PC-3 (cell line): ENCODE measurements at regions not wholly inside any gene's neighbourhood (a gene's known extent, or its start where the extent isn't known, plus 50 kb on each side); places are given as distances from the start of the nearest gene placed in this dataset.

ENCODE experiments used
- EZH2 ChIP-seq: fragments of 300-600 bp; sonication (generic); IDR thresholded peaks from one replicate; pipeline ENCODE4 v1.6.1; 2017; ENCODE audit warnings: antibody characterized with exemption, mild to moderate bottlenecking, low read length; ENCODE audit not compliant: unreplicated experiment
- TF ChIP-seq, protein P1 (sequence below): fragments of 300-600 bp; sonication (generic); conservative IDR thresholded peaks from 2 replicates; pipeline ENCODE4 v1.5.1; 2017; ENCODE audit warnings: antibody characterized with exemption, low read depth, mild to moderate bottlenecking, low read length

DNA sequence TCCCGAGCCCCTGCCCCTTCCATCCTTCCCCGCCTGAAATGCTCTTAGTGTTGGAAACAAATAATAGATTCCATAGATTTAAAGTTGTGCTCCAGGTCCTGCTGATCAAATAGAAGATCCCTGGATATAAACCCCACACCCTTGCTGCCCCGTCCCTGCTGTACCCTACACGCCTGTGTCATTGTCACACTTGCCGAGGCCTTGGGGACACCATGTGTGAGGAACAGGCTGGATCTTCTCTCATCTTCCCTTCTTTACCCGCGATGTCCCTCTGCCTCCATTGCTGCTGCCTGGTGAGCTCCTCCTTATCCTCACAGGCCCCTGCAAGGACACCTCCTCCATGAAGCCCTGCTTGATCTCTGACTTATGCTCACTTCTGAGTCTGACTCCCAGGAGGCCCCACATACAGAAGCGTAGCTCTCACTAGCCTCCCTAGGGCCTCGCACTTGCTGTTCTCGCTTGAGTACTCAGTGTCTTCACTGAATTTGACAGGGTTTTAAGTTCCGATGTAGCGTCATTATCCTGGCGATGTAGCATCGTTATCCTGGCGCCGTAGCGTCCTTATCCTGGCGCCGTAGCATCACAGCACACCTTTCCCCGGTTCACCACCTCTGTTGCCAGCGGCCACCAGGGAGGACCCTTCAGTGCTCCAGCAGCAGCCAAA is 221.9 kb downstream of the NDUFA10 start:
- TF ChIP-seq, protein P1, sequence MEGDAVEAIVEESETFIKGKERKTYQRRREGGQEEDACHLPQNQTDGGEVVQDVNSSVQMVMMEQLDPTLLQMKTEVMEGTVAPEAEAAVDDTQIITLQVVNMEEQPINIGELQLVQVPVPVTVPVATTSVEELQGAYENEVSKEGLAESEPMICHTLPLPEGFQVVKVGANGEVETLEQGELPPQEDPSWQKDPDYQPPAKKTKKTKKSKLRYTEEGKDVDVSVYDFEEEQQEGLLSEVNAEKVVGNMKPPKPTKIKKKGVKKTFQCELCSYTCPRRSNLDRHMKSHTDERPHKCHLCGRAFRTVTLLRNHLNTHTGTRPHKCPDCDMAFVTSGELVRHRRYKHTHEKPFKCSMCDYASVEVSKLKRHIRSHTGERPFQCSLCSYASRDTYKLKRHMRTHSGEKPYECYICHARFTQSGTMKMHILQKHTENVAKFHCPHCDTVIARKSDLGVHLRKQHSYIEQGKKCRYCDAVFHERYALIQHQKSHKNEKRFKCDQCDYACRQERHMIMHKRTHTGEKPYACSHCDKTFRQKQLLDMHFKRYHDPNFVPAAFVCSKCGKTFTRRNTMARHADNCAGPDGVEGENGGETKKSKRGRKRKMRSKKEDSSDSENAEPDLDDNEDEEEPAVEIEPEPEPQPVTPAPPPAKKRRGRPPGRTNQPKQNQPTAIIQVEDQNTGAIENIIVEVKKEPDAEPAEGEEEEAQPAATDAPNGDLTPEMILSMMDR, result no peak
- TF ChIP-seq EZH2, result no peak
